Heart right ventricle (tissue), 16 donors: ENCODE measurements at regions not wholly inside any gene's neighbourhood (a gene's known extent, or its start where the extent isn't known, plus 50 kb on each side); places are given as distances from the start of the nearest gene placed in this dataset.

Experiments used
- ATAC-seq, 8 donors: fragments of 200-7000 bp; cut with Tn5 transposase; one replicate each; pipeline ENCODE4 v1.9.1; 2020; ENCODE audit warnings: mild to moderate bottlenecking in 8 of 8, moderate library complexity in 8 of 8, moderate number of reproducible peaks in 1 of 8
- DNase-seq, 2 donors: peaks; one replicate each; pipeline ENCODE4 v3.0.0-alpha.2; 2020
- H3K27ac ChIP-seq, 10 donors: fragments of 200-600 bp; sonication (generic) in 2 of 10; one replicate each; pipeline versions ENCODE4 v1.5.0 to v1.8.0; 2020 to 2022; ENCODE audit warnings: mild to moderate bottlenecking in 3 of 10
- H3K27me3 ChIP-seq, 7 donors: fragments of 200-600 bp; one replicate each; pipeline ENCODE4 v1.8.0; 2021 to 2022; ENCODE audit warnings: mild to moderate bottlenecking in 2 of 7
- H3K36me3 ChIP-seq, 9 donors: fragments of 200-600 bp; sonication (generic) in 1 of 9; one replicate each; pipeline versions ENCODE4 v1.5.0 to v1.8.0; 2020 to 2022; ENCODE audit warnings: mild to moderate bottlenecking in 2 of 9
- H3K4me1 ChIP-seq, 9 donors: fragments of 200-600 bp; sonication (generic) in 1 of 9; one replicate each; pipeline versions ENCODE4 v1.5.0 to v1.8.0; 2020 to 2022; ENCODE audit warnings: mild to moderate bottlenecking in 4 of 9
- H3K4me3 ChIP-seq, 10 donors: fragments of 200-600 bp; sonication (generic) in 2 of 10; one replicate each; pipeline versions ENCODE4 v1.5.0 to v1.8.0; 2020 to 2022; ENCODE audit warnings: mild to moderate bottlenecking in 7 of 10, moderate library complexity in 2 of 10
- H3K9me3 ChIP-seq, 11 donors: fragments of 200-600 bp in 10 of 11; sonication (generic) in 2 of 11; one replicate each; pipeline versions ENCODE4 v1.5.0 to v1.8.0; 2013 to 2022; ENCODE audit warnings: mild to moderate bottlenecking in 2 of 11, control low read depth in 1 of 11, moderate library complexity in 1 of 11
- WGBS, 2 donors: extraction: QIAGEN DNeasy Blood & Tissue Kit; methylation state at CpG; one replicate each; pipeline ENCODE4 v1.1.7; 2013; ENCODE audit warnings: inconsistent platforms in 1 of 2; 5-methylcytosine and 5-hydroxymethylcytosine counted together
- intact Hi-C, 10 donors: fragments of 100-400 bp; cut with DNase I; formaldehyde crosslinking; loops; one replicate each; pipeline versions ENCODE4 v1.11.1 to v1.14.2; 2022
- TF ChIP-seq, protein P1 (sequence below), 9 donors: fragments of 200-600 bp; sonication (generic) in 2 of 9; IDR thresholded peaks; one replicate each; pipeline versions ENCODE4 v1.5.0 to v1.8.0; 2021 to 2022; ENCODE audit warnings: antibody characterized with exemption in 9 of 9, mild to moderate bottlenecking in 5 of 9, moderate library complexity in 1 of 9
- donor health status: Arrhythmogenic right ventricular cardiomyopathy.
- donor health status: ischemic (EF 13 %, LVEDD 7.1; RV severe dilation, severe dysfunction).
- donor health status: healthy with polysubstance abuse.
- donor health status: DM: no; HTN: yes; CAD: no.
- donor health status: DM: no; HTN: no; CAD: no.
- donor health status: ischemic (EF 25% LVEDD 6.9; RV normal size, moderate dysfunction).
- donor health status: ischemic (EF 25% LVEDD 5.7; RV mildly dilated, moderate dysfunction).
- donor health status: healthy.
- donor health status: DM: yes; HTN: yes; CAD: no.
- donor health status: Ischemic cardiomyopathy.
- donor health status: ischemic (EF 35%, LVEDD 5.7; RV mildly dilated, moderate dysfunction).
- donor health status: nonischemic (EF 11% LVEDD 7.7; RV severe dilation, severe dysfunction).
- donor health status: DM: yes; HTN: yes; CAD: no.
- donor health status: PGD.
- donor health status: ischemic (EF 29% LVEDD 5.4; RV normal size, mild dysfunction).
- donor health status: nonischemic (EF 23%, LVEDD 6.1; RV moderate dilation, normal function).

- TF ChIP-seq, protein P1, sequence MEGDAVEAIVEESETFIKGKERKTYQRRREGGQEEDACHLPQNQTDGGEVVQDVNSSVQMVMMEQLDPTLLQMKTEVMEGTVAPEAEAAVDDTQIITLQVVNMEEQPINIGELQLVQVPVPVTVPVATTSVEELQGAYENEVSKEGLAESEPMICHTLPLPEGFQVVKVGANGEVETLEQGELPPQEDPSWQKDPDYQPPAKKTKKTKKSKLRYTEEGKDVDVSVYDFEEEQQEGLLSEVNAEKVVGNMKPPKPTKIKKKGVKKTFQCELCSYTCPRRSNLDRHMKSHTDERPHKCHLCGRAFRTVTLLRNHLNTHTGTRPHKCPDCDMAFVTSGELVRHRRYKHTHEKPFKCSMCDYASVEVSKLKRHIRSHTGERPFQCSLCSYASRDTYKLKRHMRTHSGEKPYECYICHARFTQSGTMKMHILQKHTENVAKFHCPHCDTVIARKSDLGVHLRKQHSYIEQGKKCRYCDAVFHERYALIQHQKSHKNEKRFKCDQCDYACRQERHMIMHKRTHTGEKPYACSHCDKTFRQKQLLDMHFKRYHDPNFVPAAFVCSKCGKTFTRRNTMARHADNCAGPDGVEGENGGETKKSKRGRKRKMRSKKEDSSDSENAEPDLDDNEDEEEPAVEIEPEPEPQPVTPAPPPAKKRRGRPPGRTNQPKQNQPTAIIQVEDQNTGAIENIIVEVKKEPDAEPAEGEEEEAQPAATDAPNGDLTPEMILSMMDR (IDR thresholded peaks at IDR 0.05), result no peak
- H3K27ac ChIP-seq, result no peak overlapping the region
- no peak overlapping the region for H3K4me3 ChIP-seq
- 85 to 88% methylated on average over 9 of the region's 9 CpGs for WGBS, 2 donors
- no peak for DNase-seq
- ATAC-seq, result no peak
- intact Hi-C loops, result no loop called here
- H3K27me3 ChIP-seq, result peaks cover 0 to 8% (median 0%) of the 10 kb centered on the region in 7 donors
- no peaks in the 10 kb centered on the region for H3K9me3 ChIP-seq
- no peaks in the 10 kb centered on the region for H3K36me3 ChIP-seq
- peaks cover 0 to 16% (median 0%) of the 10 kb centered on the region in 9 donors for H3K4me1 ChIP-seq
These were observed 278.2 kb downstream of the CLIC5 start for GRCh38 chr6:45737331-45738056.

- WGBS, 2 donors, result 87 to 95% methylated on average over 5 of the region's 5 CpGs
- H3K9me3 ChIP-seq, result no peaks in the 10 kb centered on the region
- DNase-seq, result no peak
- H3K27ac ChIP-seq, result no peak overlapping the region
- no peaks in the 10 kb centered on the region for H3K36me3 ChIP-seq
- ATAC-seq, result no peak
- TF ChIP-seq, protein P1 (IDR thresholded peaks at IDR 0.05), result no peak
- intact Hi-C loops, result no loop called here
- H3K27me3 ChIP-seq, result peaks cover 0 to 8% (median 0%) of the 10 kb centered on the region in 7 donors
- peaks cover 0 to 2% (median 0%) of the 10 kb centered on the region in 9 donors for H3K4me1 ChIP-seq
- no peak overlapping the region for H3K4me3 ChIP-seq
These were observed 279.5 kb downstream of the CLIC5 start for GRCh38 chr6:45736134-45736533.

DNA sequence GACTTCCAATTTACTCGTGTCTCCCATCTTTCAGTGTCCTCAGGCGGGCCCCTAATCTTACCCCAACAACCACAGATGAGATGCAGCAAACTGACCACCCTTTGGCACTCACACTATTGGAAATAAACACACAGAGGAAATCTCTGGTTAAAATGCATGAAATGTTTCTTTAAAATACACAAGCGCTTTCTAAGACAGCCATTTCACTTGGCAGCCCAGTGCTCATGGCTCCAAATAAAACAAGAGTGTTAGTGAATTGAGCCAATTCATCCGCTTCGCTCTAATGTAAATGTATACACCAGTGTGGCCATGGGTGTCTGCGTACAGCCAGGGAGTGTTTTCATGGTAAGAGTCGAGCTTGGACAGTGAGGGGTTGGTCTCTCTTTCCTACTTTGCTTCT lies 282.9 kb downstream of the CLIC5 start:
- H3K4me1 ChIP-seq, result no peaks in the 10 kb centered on the region
- H3K36me3 ChIP-seq, result no peaks in the 10 kb centered on the region
- H3K27ac ChIP-seq, result no peak overlapping the region
- DNase-seq (no peak), ATAC-seq (no peak)
- H3K4me3 ChIP-seq, result no peak overlapping the region
- 76 to 82% methylated on average over 7 of the region's 7 CpGs for WGBS, 2 donors
- H3K9me3 ChIP-seq, result no peaks in the 10 kb centered on the region
- H3K27me3 ChIP-seq, result peaks cover 0 to 8% (median 0%) of the 10 kb centered on the region in 7 donors
- intact Hi-C loops, result no loop called here
- TF ChIP-seq, protein P1 (IDR thresholded peaks at IDR 0.05), result no peak

DNA sequence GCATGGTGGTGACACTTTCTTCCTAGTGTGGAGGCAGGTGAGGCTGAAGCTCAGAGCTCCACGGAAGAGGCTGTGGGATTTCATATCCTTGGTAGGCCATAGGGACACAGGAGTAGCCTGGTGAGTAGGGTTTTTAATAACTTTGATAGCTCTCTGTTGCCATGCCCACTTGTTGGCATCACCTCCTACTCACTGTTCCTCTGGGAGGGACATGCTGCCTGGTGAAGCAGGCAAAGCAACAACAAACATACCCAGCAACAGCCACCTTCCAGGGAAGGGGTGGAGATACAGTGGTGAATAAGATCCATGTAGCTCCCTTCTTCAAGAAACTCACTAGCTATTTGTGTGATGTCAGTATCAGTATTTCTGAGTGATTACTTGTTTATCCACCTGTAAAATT lies 285.4 kb downstream of the CLIC5 start:
- intact Hi-C loops, result no loop called here
- Histone ChIP-seq H3K9me3 (no peaks in the 10 kb centered on the region), H3K27me3 (peaks cover 0 to 7% (median 0%) of the 10 kb centered on the region in 7 donors), H3K36me3 (no peaks in the 10 kb centered on the region), H3K4me3 (no peak overlapping the region), H3K4me1 (no peaks in the 10 kb centered on the region), H3K27ac (no peak overlapping the region)
- peak in 1 of 2 donors; percentile 15 for DNase-seq
- TF ChIP-seq, protein P1 (IDR thresholded peaks at IDR 0.05), result no peak
- WGBS, 2 donors, result 95 to 100% methylated on average over 1 of the region's 1 CpG
- peak in 5 of 8 donors; percentile 25 to 84 (median 53) for ATAC-seq
